H1 (cell line): ENCODE measurements at regions not wholly inside any gene's neighbourhood (a gene's known extent, or its start where the extent isn't known, plus 50 kb on each side); places are given as distances from the start of the nearest gene placed in this dataset.

Experiments
- ATF3 ChIP-seq: IDR thresholded peaks from 2 replicates; pipeline ENCODE4 v1.6.1; 2011; ENCODE audit warnings: low read depth, mild to moderate bottlenecking, low read length; ENCODE audit not compliant: insufficient read depth
- CHD2 ChIP-seq: IDR thresholded peaks from 2 replicates; pipeline ENCODE4 v1.6.1; 2012; ENCODE audit warnings: low read length, improper control_type of control experiment
- CHD7 ChIP-seq: fragments of 300-600 bp; sonication (generic); IDR thresholded peaks from 2 replicates; pipeline ENCODE4 v1.7.1; 2012; ENCODE audit warnings: low read length, moderate library complexity, mild to moderate bottlenecking, inconsistent platforms; ENCODE audit not compliant: insufficient replicate concordance
- CREB1 ChIP-seq: IDR thresholded peaks from 2 replicates; pipeline ENCODE4 v1.6.1; 2012; ENCODE audit warnings: inconsistent platforms
- EP300 ChIP-seq, 2 experiments: IDR thresholded peaks; 1 replicate in 1 of 2; 2 replicates in 1 of 2; pipeline ENCODE4 v1.6.1; 2011 to 2012; ENCODE audit warnings: low read depth in 2 of 2, low read length in 2 of 2, mild to moderate bottlenecking in 2 of 2, borderline replicate concordance in 1 of 2, inconsistent platforms in 1 of 2, moderate library complexity in 1 of 2
- GTF2F1 ChIP-seq: IDR thresholded peaks from 2 replicates; pipeline ENCODE4 v1.6.1; 2012; ENCODE audit warnings: low read depth, low read length, improper control_type of control experiment, borderline replicate concordance
- HDAC6 ChIP-seq: IDR thresholded peaks from one replicate; pipeline ENCODE4 v1.7.1; 2012; ENCODE audit warnings: low read depth, mild to moderate bottlenecking, inconsistent platforms, low read length, moderate library complexity
- JUND ChIP-seq: IDR thresholded peaks from 2 replicates; pipeline ENCODE4 v1.6.1; 2011; ENCODE audit warnings: mild to moderate bottlenecking, improper control_type of control experiment, low read length
- KDM4A ChIP-seq: IDR thresholded peaks from one replicate; pipeline ENCODE4 v1.7.1; 2012; ENCODE audit warnings: low read depth, mild to moderate bottlenecking, moderate library complexity, low read length, inconsistent platforms; ENCODE audit not compliant: severe bottlenecking
- SIN3A ChIP-seq, 2 experiments: IDR thresholded peaks in 1 of 2; conservative IDR thresholded peaks in 1 of 2; 2 replicates each; pipeline ENCODE4 v1.6.1; 2011 to 2012; ENCODE audit warnings: low read length in 2 of 2, improper control_type of control experiment in 1 of 2, low read depth in 1 of 2, mild to moderate bottlenecking in 1 of 2
- SP4 ChIP-seq: IDR thresholded peaks from 2 replicates; pipeline ENCODE4 v1.6.1; 2012; ENCODE audit warnings: low read length, inconsistent platforms
- TAF1 ChIP-seq: IDR thresholded peaks from 2 replicates; pipeline ENCODE4 v1.6.1; 2011; ENCODE audit warnings: mild to moderate bottlenecking, low read depth, low read length

GRCh38 chr6:21791581-21791980 is 198.0 kb downstream of the SOX4 start (continued):
- TF ChIP-seq CHD7, result no peak
- no peak for TF ChIP-seq EP300 (IDR thresholded peaks at IDR 0.05; ENCODE audit: borderline replicate concordance in 1 of 2, low read depth in 2 of 2, low read length in 2 of 2)
- no peak for TF ChIP-seq KDM4A
- TF ChIP-seq CHD2, result no peak
- TF ChIP-seq ATF3, result no peak
- TF ChIP-seq SIN3A (conservative IDR thresholded peaks at IDR 0.05 in 1 of 2, IDR thresholded peaks at IDR 0.05 in 1 of 2; ENCODE audit: low read depth in 1 of 2, low read length in 2 of 2), result no peak
- TF ChIP-seq SP4, result no peak
- TF ChIP-seq GTF2F1, result no peak
- no peak for TF ChIP-seq TAF1
- no peak for TF ChIP-seq JUND
- no peak for TF ChIP-seq CREB1
- TF ChIP-seq HDAC6, result no peak
